A673 (cell line): ENCODE measurements at regions not wholly inside any gene's neighbourhood (a gene's known extent, or its start where the extent isn't known, plus 50 kb on each side); places are given as distances from the start of the nearest gene placed in this dataset.

Experiments
- BruUV-seq: library from RNA; stranded (reverse); fragments of 400-500 nt; replicated peaks from 2 replicates; lab custom pipeline; 2021; lab: Mats Ljungman, UMichigan
- CTCF ChIA-PET: fragments of 300-600 bp; sonication (Branson Sonifier 250); formaldehyde crosslinking; loops from one replicate; lab custom pipeline; 2022; ENCODE audit warnings: antibody characterized with exemption; lab: Charles Lee
- POLR2A ChIA-PET: fragments of 300-600 bp; sonication (Branson Sonifier 250); formaldehyde crosslinking; loops from one replicate; lab custom pipeline; 2022; ENCODE audit warnings: antibody characterized with exemption; ENCODE audit not compliant: low non-redundant PET; lab: Charles Lee
- DNase-seq: peaks from one replicate; pipeline ENCODE4 v3.0.0-alpha.2; 2015; ENCODE audit warnings: low spot score
- H3K27ac ChIP-seq: fragments of 200-600 bp; sonication (generic); 2 replicates; pipeline ENCODE4 v1.5.1; 2016; ENCODE audit warnings: mixed run types, low read depth, mild to moderate bottlenecking, mixed read lengths, antibody characterized with exemption, low read length; ENCODE audit not compliant: poor library complexity, severe bottlenecking
- H3K27me3 ChIP-seq: fragments of 200-600 bp; sonication (generic); replicated peaks from 2 replicates; pipeline ENCODE4 v1.6.1; 2017; ENCODE audit warnings: mixed run types, low read depth, mild to moderate bottlenecking, mixed read lengths, antibody characterized with exemption, low read length; ENCODE audit not compliant: insufficient read depth, poor library complexity
- H3K36me3 ChIP-seq: fragments of 200-600 bp; sonication (generic); 2 replicates; pipeline ENCODE4 v1.6.1; 2016; ENCODE audit warnings: mixed run types, mild to moderate bottlenecking, mixed read lengths, antibody characterized with exemption, low read length; ENCODE audit not compliant: insufficient read depth, poor library complexity, severe bottlenecking
- H3K4me1 ChIP-seq: fragments of 200-600 bp; sonication (generic); 2 replicates; pipeline ENCODE4 v1.6.1; 2017; ENCODE audit warnings: mixed run types, mild to moderate bottlenecking, mixed read lengths, antibody characterized with exemption, low read length; ENCODE audit not compliant: insufficient read depth, poor library complexity, severe bottlenecking
- H3K4me3 ChIP-seq: fragments of 200-600 bp; sonication (generic); 2 replicates; pipeline ENCODE4 v1.5.1; 2016; ENCODE audit warnings: low read depth, mixed run types, mild to moderate bottlenecking, mixed read lengths, low read length; ENCODE audit not compliant: poor library complexity, severe bottlenecking
- H3K9me3 ChIP-seq: fragments of 200-600 bp; sonication (generic); 2 replicates; pipeline ENCODE4 v1.6.1; 2016; ENCODE audit warnings: mixed run types, low read depth, mild to moderate bottlenecking, mixed read lengths, antibody characterized with exemption, low read length; ENCODE audit not compliant: poor library complexity, severe bottlenecking
- EZH2 ChIP-seq: fragments of 200-600 bp; sonication (generic); IDR thresholded peaks from 2 replicates; pipeline ENCODE4 v1.6.1; 2017; ENCODE audit warnings: borderline replicate concordance, low read depth, mild to moderate bottlenecking, mixed read lengths, antibody characterized with exemption, low read length; ENCODE audit not compliant: poor library complexity, severe bottlenecking
- intact Hi-C: fragments of 100-400 bp; cut with micrococcal nuclease; formaldehyde crosslinking; loops from one replicate; pipeline ENCODE4 v1.10.0; 2022; ENCODE audit not compliant: unreplicated experiment
- TF ChIP-seq, protein P1 (sequence below): fragments of 300-800, 200-600 bp; sonication (generic); conservative IDR thresholded peaks from 2 replicates; pipeline ENCODE4 v1.5.1; 2017; ENCODE audit warnings: low read depth, mild to moderate bottlenecking, antibody characterized with exemption, low read length, moderate library complexity, mixed read lengths

DNA sequence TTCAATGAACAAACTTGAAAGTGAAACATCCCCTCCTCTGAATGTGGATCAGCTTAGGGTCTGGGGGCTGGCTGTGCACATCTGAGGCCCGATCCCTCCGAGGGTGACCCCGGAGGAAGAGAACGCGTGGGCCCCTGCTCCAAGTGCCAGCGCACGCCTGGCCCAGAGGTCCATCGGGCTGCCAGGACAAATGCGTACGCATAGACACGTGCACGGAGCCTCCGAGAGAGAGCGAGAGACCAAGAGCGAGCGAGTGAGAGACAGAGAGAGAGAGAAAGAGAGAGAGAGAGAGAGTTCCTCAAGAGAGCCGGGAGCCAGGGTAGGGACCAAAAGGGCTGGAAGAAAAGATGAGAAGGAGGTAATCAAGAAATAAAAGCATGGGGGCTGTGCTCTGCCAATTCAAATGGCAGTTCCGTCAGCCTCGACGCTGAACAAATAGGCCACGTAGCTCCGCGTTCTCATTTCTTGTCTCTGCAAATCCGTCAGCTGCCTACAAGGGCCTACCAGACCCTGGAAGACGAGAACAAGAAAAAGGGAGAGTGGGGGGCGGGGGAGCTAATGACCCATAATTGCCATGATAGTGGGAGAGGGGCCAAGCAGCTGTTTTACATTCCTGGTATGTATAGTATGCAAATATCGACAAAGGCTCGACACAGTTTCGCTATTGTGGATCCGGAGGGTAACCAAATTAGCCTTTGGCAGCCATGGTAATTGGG, 435.3 kb upstream of the ZFHX3 start:
- Histone ChIP-seq H3K27ac (no peak overlapping the region), H3K27me3 (peaks cover 8% of the 10 kb centered on the region), H3K4me3 (no peak overlapping the region), H3K4me1 (no peaks in the 10 kb centered on the region), H3K36me3 (no peaks in the 10 kb centered on the region), H3K9me3 (no peaks in the 10 kb centered on the region)
- no peak for DNase-seq
- intact Hi-C loops: no loop called here
- ChIA-PET POLR2A (no interaction called here), CTCF (no interaction called here)
- no TSS peak for BruUV-seq
- TF ChIP-seq EZH2: no peak
- TF ChIP-seq, protein P1, sequence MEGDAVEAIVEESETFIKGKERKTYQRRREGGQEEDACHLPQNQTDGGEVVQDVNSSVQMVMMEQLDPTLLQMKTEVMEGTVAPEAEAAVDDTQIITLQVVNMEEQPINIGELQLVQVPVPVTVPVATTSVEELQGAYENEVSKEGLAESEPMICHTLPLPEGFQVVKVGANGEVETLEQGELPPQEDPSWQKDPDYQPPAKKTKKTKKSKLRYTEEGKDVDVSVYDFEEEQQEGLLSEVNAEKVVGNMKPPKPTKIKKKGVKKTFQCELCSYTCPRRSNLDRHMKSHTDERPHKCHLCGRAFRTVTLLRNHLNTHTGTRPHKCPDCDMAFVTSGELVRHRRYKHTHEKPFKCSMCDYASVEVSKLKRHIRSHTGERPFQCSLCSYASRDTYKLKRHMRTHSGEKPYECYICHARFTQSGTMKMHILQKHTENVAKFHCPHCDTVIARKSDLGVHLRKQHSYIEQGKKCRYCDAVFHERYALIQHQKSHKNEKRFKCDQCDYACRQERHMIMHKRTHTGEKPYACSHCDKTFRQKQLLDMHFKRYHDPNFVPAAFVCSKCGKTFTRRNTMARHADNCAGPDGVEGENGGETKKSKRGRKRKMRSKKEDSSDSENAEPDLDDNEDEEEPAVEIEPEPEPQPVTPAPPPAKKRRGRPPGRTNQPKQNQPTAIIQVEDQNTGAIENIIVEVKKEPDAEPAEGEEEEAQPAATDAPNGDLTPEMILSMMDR: no peak

DNA sequence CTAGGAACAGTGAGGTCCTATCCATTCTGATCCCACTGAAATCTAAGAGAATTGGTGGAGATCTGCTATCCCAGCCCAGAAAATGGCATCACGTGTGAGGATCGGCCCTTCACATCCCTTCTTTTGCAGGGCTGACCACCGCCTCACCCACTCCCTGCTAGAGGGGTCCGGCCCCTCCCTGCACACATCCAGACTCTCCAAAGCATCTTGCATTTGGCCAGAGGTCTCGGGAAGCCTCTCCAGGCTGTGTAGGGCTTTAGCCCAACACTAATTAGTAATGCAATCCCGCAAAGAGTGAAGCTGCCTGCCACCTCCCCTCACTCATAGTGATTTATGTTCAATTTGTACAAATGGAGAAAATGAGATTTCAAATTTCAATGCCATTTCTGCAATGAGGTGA, 434.4 kb upstream of the ZFHX3 start:
- intact Hi-C loops: no loop called here
- peaks cover 7% of the 10 kb centered on the region for H3K27me3 ChIP-seq
- no peaks in the 10 kb centered on the region for H3K4me1 ChIP-seq
- TF ChIP-seq EZH2: no peak
- TF ChIP-seq, protein P1: no peak
- ChIA-PET POLR2A (no interaction called here), CTCF (no interaction called here)
- no peaks in the 10 kb centered on the region for H3K36me3 ChIP-seq
- no TSS peak for BruUV-seq
- DNase-seq: no peak
- H3K4me3 ChIP-seq: no peak overlapping the region
- no peak overlapping the region for H3K27ac ChIP-seq
- H3K9me3 ChIP-seq: no peaks in the 10 kb centered on the region

DNA sequence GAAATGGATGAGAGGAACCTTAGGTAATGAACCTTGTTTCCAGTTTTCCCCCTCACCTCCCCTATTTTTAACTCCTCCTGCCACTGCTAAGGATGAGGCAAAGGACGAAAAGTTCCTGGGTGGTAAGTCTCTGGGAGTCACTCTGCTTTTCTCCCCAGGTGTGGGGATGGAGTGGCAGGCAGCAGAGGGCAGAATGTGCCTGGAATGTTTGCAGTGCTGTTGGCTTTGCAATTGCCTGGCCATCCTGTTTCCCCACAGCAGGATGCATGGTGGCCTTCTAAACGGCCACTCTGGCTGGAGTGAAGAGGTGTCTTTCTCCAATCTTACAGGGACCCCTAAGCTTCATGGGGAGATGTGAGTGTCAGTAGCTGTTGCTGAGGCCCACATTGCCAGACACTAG, 432.5 kb upstream of the ZFHX3 start:
- H3K36me3 ChIP-seq: no peaks in the 10 kb centered on the region
- no peaks in the 10 kb centered on the region for H3K4me1 ChIP-seq
- H3K9me3 ChIP-seq: no peaks in the 10 kb centered on the region
- H3K27ac ChIP-seq: no peak overlapping the region
- no TSS peak for BruUV-seq
- H3K4me3 ChIP-seq: no peak overlapping the region
- H3K27me3 ChIP-seq: peaks cover 25% of the 10 kb centered on the region
- POLR2A ChIA-PET: no interaction called here
- CTCF ChIA-PET: no interaction called here
- intact Hi-C loops: no loop called here
- DNase-seq: no peak
- TF ChIP-seq, protein P1: no peak
- TF ChIP-seq EZH2: no peak
